GM12878 (cell line): ENCODE measurements at regions not wholly inside any gene's neighbourhood (a gene's known extent, or its start where the extent isn't known, plus 50 kb on each side); places are given as distances from the start of the nearest gene placed in this dataset.

Experiments used
- ATAC-seq: fragments of 200-7000 bp; cut with Tn5 transposase; 3 replicates; pipeline ENCODE4 v1.9.1; 2020; ENCODE audit warnings: mild to moderate bottlenecking, moderate library complexity
- BruUV-seq: library from RNA; stranded (reverse); fragments of 400-500 nt; replicated peaks from 2 replicates; lab custom pipeline; 2021; lab: Mats Ljungman, UMichigan
- CTCF ChIA-PET: fragments of 300-600 bp; sonication (Branson Sonifier 250); formaldehyde crosslinking; extraction: SDS; loops from one replicate; lab custom pipeline; 2021; ENCODE audit warnings: inconsistent platforms; lab: Yijun Ruan, JAX
- POLR2A ChIA-PET: fragments of 350-600 bp; formaldehyde crosslinking; extraction: SDS; loops from one replicate; lab custom pipeline; 2021; ENCODE audit warnings: inconsistent platforms; lab: Charles Lee
- RAD21 ChIA-PET: fragments of 300-600 bp; sonication (Branson Sonifier 250); formaldehyde crosslinking; loops from one replicate; lab custom pipeline; 2023; ENCODE audit warnings: antibody characterized with exemption; ENCODE audit not compliant: unreplicated experiment; lab: Charles Lee
- SMC1A ChIA-PET: fragments of 300-600 bp; sonication (Branson Sonifier 250); formaldehyde crosslinking; loops from one replicate; lab custom pipeline; 2023; ENCODE audit not compliant: unreplicated experiment, uncharacterized antibody; lab: Charles Lee
- DNase-seq: peaks from one replicate; pipeline ENCODE4 v3.0.0-alpha.2; 2011; ENCODE audit warnings: low read depth, low spot score
- FAIRE-seq: peaks from 3 replicates; lab custom pipeline; 2011; peaks lifted over from hg19 to GRCh38; lab: Jason Lieb, UNC
- H2AFZ ChIP-seq: 2 replicates; pipeline ENCODE4 v1.6.0; 2011; ENCODE audit warnings: low read depth, low read length, control low read depth; ENCODE audit not compliant: control insufficient read depth
- H3K27ac ChIP-seq: 2 replicates; pipeline ENCODE4 v1.5.1; 2011; ENCODE audit warnings: control low read depth; ENCODE audit not compliant: control insufficient read depth, insufficient read depth
- H3K27me3 ChIP-seq, 2 experiments: replicated peaks in 1 of 2; 2 replicates each; pipeline versions ENCODE4 v1.6.0 to v1.6.1; 2011; ENCODE audit warnings: low read length in 1 of 2; ENCODE audit not compliant: control insufficient read depth in 2 of 2, insufficient read depth in 2 of 2
- H3K36me3 ChIP-seq, 2 experiments: 2 replicates each; pipeline ENCODE4 v1.5.1; 2011; ENCODE audit warnings: low read length in 1 of 2; ENCODE audit not compliant: control insufficient read depth in 2 of 2, insufficient read depth in 2 of 2
- H3K4me1 ChIP-seq: 2 replicates; pipeline ENCODE4 v1.6.1; 2011; ENCODE audit warnings: mild to moderate bottlenecking, low read length, moderate library complexity, mixed read lengths; ENCODE audit not compliant: control insufficient read depth, insufficient read depth
- H3K4me2 ChIP-seq: 2 replicates; pipeline ENCODE4 v1.6.0; 2011; ENCODE audit warnings: control low read depth; ENCODE audit not compliant: control insufficient read depth, insufficient read depth
- H3K4me3 ChIP-seq: fragments of 200-600 bp; sonication (generic); 2 replicates; pipeline ENCODE4 v1.5.1; 2016
- H3K79me2 ChIP-seq: 2 replicates; pipeline ENCODE4 v1.6.0; 2011; ENCODE audit warnings: low read length; ENCODE audit not compliant: control insufficient read depth, insufficient read depth
- H3K9ac ChIP-seq: 2 replicates; pipeline ENCODE4 v1.8.0; 2011; ENCODE audit warnings: low read length, control low read depth, mixed read lengths; ENCODE audit not compliant: control insufficient read depth, insufficient read depth
- H3K9me3 ChIP-seq: replicated peaks from 3 replicates; pipeline ENCODE4 v1.5.1; 2011; ENCODE audit warnings: mild to moderate bottlenecking, low read length; ENCODE audit not compliant: control insufficient read depth, insufficient read depth
- H4K20me1 ChIP-seq: 2 replicates; pipeline ENCODE4 v1.6.0; 2011; ENCODE audit not compliant: control insufficient read depth, insufficient read depth
- BCL11A ChIP-seq: IDR thresholded peaks from 2 replicates; pipeline ENCODE4 v1.6.1; 2011; ENCODE audit warnings: low read depth, low read length
- BRCA1 ChIP-seq: IDR thresholded peaks from 2 replicates; pipeline ENCODE4 v1.6.1; 2011; ENCODE audit warnings: low read depth, low read length, improper control_type of control experiment
- CEBPB ChIP-seq, 2 experiments: fragments of 150-350 bp in 1 of 2; IDR thresholded peaks; 2 replicates each; pipeline ENCODE4 v1.6.1; 2012 to 2014; ENCODE audit warnings: low read depth in 2 of 2, low read length in 2 of 2, borderline replicate concordance in 1 of 2, inconsistent platforms in 1 of 2
- GATAD2B ChIP-seq: fragments of 450-650 bp; conservative IDR thresholded peaks from 2 replicates; pipeline ENCODE4 v1.6.1; 2017; ENCODE audit warnings: low read depth, mild to moderate bottlenecking, moderate library complexity
- IKZF1 ChIP-seq: fragments of 450-650 bp; conservative IDR thresholded peaks from 2 replicates; pipeline ENCODE4 v1.6.1; 2017; ENCODE audit warnings: antibody characterized with exemption, mild to moderate bottlenecking
- KLF5 ChIP-seq: fragments of 450-650 bp; IDR thresholded peaks from 2 replicates; pipeline ENCODE4 v1.6.1; 2014; ENCODE audit warnings: mild to moderate bottlenecking; ENCODE audit not compliant: partially characterized antibody
- LARP7 ChIP-seq: fragments of 450-650 bp; IDR thresholded peaks from 2 replicates; pipeline ENCODE4 v1.6.1; 2017; ENCODE audit warnings: mild to moderate bottlenecking
- MEF2A ChIP-seq: IDR thresholded peaks from 2 replicates; pipeline ENCODE4 v1.6.1; 2011; ENCODE audit warnings: low read depth, mild to moderate bottlenecking, low read length, moderate library complexity; ENCODE audit not compliant: insufficient read depth
- NR2C2 ChIP-seq: IDR thresholded peaks from 2 replicates; pipeline ENCODE4 v1.6.1; 2011; ENCODE audit warnings: borderline replicate concordance, low read depth; ENCODE audit not compliant: control insufficient read depth, insufficient read length
- SMAD1 ChIP-seq: fragments of 450-650 bp; IDR thresholded peaks from 2 replicates; pipeline ENCODE4 v1.6.1; 2018; ENCODE audit warnings: mild to moderate bottlenecking, low read depth; ENCODE audit not compliant: partially characterized antibody
- SMAD5 ChIP-seq: IDR thresholded peaks from 2 replicates; pipeline ENCODE4 v1.6.1; 2016; ENCODE audit warnings: antibody characterized with exemption, low read depth
- ZNF207 ChIP-seq: fragments of 450-650 bp; IDR thresholded peaks from 2 replicates; pipeline ENCODE4 v1.6.1; 2014; ENCODE audit warnings: antibody characterized with exemption, mild to moderate bottlenecking, borderline replicate concordance
- WGBS: methylation state at CpG from one replicate; pipeline ENCODE4 v1.1.6; 2016; ENCODE audit warnings: low lambda C conversion rate; ENCODE audit not compliant: insufficient replicate concordance, insufficient coverage; ENCODE audit errors: missing lambda C conversion rate; 5-methylcytosine and 5-hydroxymethylcytosine counted together
- in situ Hi-C: fragments of 300-500 bp; cut with MboI; formaldehyde crosslinking; loops from 9 replicates; pipeline ENCODE4 v1.14.3; 2018; ENCODE audit warnings: mixed read lengths
- intact Hi-C: fragments of 100-400 bp; cut with micrococcal nuclease; formaldehyde crosslinking; loops from one replicate; pipeline ENCODE4 v1.14.2; 2022; ENCODE audit not compliant: unreplicated experiment
- TF ChIP-seq, protein P1 (sequence below): fragments of 450-650 bp; IDR thresholded peaks from 2 replicates; pipeline ENCODE4 v1.6.1; 2017; ENCODE audit warnings: mild to moderate bottlenecking, moderate library complexity
- TF ChIP-seq, protein P2 (sequence below): fragments of 450-650 bp; IDR thresholded peaks from 2 replicates; pipeline ENCODE4 v1.6.1; 2016; ENCODE audit warnings: mild to moderate bottlenecking
- TF ChIP-seq, protein P3 (sequence below): fragments of 150-350 bp; IDR thresholded peaks from 2 replicates; pipeline ENCODE4 v1.6.1; 2016; ENCODE audit warnings: low read depth, low read length

DNA sequence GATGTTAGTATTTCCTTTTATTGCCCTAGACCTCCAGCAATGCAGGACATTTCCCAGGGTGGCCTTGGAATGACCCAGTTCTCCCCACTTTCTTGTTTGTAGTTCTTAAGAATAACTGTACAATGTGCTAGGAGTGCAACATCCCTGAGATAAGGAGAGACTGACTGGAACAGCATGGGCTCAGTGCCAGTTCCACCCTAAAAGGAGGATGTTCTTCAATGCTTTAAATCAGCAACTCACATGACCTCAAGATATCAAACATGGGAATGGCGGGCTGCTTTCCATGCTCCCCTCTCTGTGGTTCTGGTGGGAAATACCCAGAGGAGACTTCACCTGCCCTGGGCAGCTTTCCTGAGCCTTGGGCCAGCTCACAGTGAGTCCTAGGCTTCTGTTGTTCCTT, 766.9 kb upstream of the FBXO33 start (continued):
- TF ChIP-seq, protein P1, sequence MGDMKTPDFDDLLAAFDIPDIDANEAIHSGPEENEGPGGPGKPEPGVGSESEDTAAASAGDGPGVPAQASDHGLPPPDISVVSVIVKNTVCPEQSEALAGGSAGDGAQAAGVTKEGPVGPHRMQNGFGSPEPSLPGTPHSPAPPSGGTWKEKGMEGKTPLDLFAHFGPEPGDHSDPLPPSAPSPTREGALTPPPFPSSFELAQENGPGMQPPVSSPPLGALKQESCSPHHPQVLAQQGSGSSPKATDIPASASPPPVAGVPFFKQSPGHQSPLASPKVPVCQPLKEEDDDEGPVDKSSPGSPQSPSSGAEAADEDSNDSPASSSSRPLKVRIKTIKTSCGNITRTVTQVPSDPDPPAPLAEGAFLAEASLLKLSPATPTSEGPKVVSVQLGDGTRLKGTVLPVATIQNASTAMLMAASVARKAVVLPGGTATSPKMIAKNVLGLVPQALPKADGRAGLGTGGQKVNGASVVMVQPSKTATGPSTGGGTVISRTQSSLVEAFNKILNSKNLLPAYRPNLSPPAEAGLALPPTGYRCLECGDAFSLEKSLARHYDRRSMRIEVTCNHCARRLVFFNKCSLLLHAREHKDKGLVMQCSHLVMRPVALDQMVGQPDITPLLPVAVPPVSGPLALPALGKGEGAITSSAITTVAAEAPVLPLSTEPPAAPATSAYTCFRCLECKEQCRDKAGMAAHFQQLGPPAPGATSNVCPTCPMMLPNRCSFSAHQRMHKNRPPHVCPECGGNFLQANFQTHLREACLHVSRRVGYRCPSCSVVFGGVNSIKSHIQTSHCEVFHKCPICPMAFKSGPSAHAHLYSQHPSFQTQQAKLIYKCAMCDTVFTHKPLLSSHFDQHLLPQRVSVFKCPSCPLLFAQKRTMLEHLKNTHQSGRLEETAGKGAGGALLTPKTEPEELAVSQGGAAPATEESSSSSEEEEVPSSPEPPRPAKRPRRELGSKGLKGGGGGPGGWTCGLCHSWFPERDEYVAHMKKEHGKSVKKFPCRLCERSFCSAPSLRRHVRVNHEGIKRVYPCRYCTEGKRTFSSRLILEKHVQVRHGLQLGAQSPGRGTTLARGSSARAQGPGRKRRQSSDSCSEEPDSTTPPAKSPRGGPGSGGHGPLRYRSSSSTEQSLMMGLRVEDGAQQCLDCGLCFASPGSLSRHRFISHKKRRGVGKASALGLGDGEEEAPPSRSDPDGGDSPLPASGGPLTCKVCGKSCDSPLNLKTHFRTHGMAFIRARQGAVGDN: no peak
- TF ChIP-seq BCL11A (no peak), BRCA1 (no peak), IKZF1 (no peak)

DNA sequence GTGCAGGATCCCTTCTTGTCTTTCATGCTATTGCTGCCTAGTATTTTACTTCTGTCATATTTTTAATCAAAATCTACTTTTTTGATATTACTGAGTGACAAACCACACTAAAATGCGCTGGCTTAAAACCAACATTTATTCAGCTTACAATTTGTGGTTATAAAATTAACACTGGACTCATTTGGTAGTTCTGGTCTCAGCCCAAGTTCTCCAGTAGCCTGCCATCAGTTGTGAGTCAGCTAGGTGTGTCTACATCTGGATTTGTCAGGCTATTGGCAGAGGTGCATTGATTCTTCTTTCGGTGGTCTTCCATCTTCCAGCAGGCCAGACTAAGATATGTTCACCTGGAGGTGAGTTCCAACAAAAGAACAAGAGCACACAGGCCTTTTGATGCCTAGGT, 765.1 kb upstream of the FBXO33 start:
- CTCF ChIA-PET: no interaction called here
- SMC1A ChIA-PET: no interaction called here
- H3K9me3 ChIP-seq: no peaks in the 10 kb centered on the region
- no peak for DNase-seq
- H3K9ac ChIP-seq: no peak overlapping the region
- H3K4me1 ChIP-seq: no peaks in the 10 kb centered on the region
- RAD21 ChIA-PET: no interaction called here
- H3K36me3 ChIP-seq: no peaks in the 10 kb centered on the region
- in situ Hi-C loops: no loop called here
- H3K27ac ChIP-seq: no peak overlapping the region
- no TSS peak for BruUV-seq
- FAIRE-seq: no peak
- H3K4me2 ChIP-seq: no peak overlapping the region
- H3K4me3 ChIP-seq: no peak overlapping the region
- no peak for ATAC-seq
- no peaks in the 10 kb centered on the region for H3K79me2 ChIP-seq
- WGBS: 28% methylated on average over 2 of the region's 2 CpGs
- no peak overlapping the region for H2AFZ ChIP-seq
- no peaks in the 10 kb centered on the region for H3K27me3 ChIP-seq
- no peaks in the 10 kb centered on the region for H4K20me1 ChIP-seq
- intact Hi-C loops: no loop called here
- POLR2A ChIA-PET: no interaction called here
- no peak for TF ChIP-seq NR2C2
- TF ChIP-seq, protein P2, sequence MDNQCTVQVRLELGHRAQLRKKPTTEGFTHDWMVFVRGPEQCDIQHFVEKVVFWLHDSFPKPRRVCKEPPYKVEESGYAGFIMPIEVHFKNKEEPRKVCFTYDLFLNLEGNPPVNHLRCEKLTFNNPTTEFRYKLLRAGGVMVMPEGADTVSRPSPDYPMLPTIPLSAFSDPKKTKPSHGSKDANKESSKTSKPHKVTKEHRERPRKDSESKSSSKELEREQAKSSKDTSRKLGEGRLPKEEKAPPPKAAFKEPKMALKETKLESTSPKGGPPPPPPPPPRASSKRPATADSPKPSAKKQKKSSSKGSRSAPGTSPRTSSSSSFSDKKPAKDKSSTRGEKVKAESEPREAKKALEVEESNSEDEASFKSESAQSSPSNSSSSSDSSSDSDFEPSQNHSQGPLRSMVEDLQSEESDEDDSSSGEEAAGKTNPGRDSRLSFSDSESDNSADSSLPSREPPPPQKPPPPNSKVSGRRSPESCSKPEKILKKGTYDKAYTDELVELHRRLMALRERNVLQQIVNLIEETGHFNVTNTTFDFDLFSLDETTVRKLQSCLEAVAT: no peak
- TF ChIP-seq MEF2A: no peak
- TF ChIP-seq, protein P3, sequence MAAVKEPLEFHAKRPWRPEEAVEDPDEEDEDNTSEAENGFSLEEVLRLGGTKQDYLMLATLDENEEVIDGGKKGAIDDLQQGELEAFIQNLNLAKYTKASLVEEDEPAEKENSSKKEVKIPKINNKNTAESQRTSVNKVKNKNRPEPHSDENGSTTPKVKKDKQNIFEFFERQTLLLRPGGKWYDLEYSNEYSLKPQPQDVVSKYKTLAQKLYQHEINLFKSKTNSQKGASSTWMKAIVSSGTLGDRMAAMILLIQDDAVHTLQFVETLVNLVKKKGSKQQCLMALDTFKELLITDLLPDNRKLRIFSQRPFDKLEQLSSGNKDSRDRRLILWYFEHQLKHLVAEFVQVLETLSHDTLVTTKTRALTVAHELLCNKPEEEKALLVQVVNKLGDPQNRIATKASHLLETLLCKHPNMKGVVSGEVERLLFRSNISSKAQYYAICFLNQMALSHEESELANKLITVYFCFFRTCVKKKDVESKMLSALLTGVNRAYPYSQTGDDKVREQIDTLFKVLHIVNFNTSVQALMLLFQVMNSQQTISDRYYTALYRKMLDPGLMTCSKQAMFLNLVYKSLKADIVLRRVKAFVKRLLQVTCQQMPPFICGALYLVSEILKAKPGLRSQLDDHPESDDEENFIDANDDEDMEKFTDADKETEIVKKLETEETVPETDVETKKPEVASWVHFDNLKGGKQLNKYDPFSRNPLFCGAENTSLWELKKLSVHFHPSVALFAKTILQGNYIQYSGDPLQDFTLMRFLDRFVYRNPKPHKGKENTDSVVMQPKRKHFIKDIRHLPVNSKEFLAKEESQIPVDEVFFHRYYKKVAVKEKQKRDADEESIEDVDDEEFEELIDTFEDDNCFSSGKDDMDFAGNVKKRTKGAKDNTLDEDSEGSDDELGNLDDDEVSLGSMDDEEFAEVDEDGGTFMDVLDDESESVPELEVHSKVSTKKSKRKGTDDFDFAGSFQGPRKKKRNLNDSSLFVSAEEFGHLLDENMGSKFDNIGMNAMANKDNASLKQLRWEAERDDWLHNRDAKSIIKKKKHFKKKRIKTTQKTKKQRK: no peak
- no peak for TF ChIP-seq GATAD2B
- TF ChIP-seq ZNF207: no peak
- no peak for TF ChIP-seq KLF5
- TF ChIP-seq SMAD1: no peak
- TF ChIP-seq CEBPB (IDR thresholded peaks at IDR 0.05; ENCODE audit: borderline replicate concordance in 1 of 2, low read depth in 2 of 2, low read length in 2 of 2): no peak
- no peak for TF ChIP-seq LARP7
- no peak for TF ChIP-seq SMAD5
